ENCODE measurements at regions not wholly inside any gene's neighbourhood (a gene's known extent, or its start where the extent isn't known, plus 50 kb on each side); places are given as distances from the start of the nearest gene placed in this dataset.

DNA sequence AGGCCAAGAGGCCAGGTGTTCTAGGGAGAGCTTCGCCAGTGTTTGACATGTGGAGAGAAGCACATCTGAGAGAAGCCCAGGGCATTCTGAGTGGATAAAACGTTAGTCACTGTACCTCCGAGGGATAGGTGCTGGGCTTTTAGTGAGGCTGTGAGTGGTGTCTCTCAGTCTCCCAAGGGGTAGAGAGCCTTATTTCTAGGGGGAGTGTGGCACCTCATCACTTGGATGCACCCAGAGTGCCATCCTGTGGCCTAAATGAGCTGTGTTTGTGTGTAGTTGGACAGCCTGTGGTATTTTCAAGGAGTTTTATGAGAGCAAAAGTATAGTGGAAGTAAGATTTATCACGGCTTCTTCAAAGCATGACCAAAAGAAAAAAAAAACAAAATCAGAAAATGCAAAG lies 1046.9 kb upstream of the WWC1 start (continued):
- TF ChIP-seq, protein P1, sequence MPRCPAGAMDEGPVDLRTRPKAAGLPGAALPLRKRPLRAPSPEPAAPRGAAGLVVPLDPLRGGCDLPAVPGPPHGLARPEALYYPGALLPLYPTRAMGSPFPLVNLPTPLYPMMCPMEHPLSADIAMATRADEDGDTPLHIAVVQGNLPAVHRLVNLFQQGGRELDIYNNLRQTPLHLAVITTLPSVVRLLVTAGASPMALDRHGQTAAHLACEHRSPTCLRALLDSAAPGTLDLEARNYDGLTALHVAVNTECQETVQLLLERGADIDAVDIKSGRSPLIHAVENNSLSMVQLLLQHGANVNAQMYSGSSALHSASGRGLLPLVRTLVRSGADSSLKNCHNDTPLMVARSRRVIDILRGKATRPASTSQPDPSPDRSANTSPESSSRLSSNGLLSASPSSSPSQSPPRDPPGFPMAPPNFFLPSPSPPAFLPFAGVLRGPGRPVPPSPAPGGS (IDR thresholded peaks at IDR 0.05; ENCODE audit: borderline replicate concordance, insufficient read depth, low read depth, low read length, poor library complexity, severe bottlenecking), result no peak
- TF ChIP-seq SP1 (IDR thresholded peaks at IDR 0.05; ENCODE audit: low read depth, low read length) (no peak), EGR1 (IDR thresholded peaks at IDR 0.05; ENCODE audit: borderline replicate concordance in 1 of 2, low read depth in 2 of 2, low read length in 2 of 2) (no peak)

- no peak for FAIRE-seq
- ChIA-PET SMC1A (ENCODE audit: uncharacterized antibody, unreplicated experiment) (interaction anchor here (0.6 kb wide), 1 partner anchor 603 kb away, joined by 3 read pairs; no protein-coding TSS in a partner anchor), POLR2A (no interaction called here), CTCF (no interaction called here), RAD21 (ENCODE audit: unreplicated experiment) (no interaction called here)
- WGBS (ENCODE audit: insufficient coverage, insufficient replicate concordance, low lambda C conversion rate, missing lambda C conversion rate), result 0% methylated on average over 1 of the region's 1 CpG
- no peak for DNase-seq (ENCODE audit: low read depth, low spot score)
- in situ Hi-C loops (cut with MboI), result no loop called here
- Histone ChIP-seq H3K9ac (ENCODE audit: control insufficient read depth, insufficient read depth, low read length) (no peak overlapping the region), H3K4me3 (no peak overlapping the region), H3K4me2 (ENCODE audit: control insufficient read depth, insufficient read depth) (no peak overlapping the region), H3K36me3 (ENCODE audit: control insufficient read depth in 2 of 2, insufficient read depth in 2 of 2, low read length in 1 of 2) (no peaks in the 10 kb centered on the region), H3K4me1 (ENCODE audit: control insufficient read depth, insufficient read depth, low read length) (no peaks in the 10 kb centered on the region), H3K79me2 (ENCODE audit: control insufficient read depth, insufficient read depth, low read length) (no peaks in the 10 kb centered on the region), H3K27me3 (replicated peaks in 1 of 2; ENCODE audit: control insufficient read depth in 2 of 2, insufficient read depth in 2 of 2, low read length in 1 of 2) (no peaks in the 10 kb centered on the region), H3K9me3 (replicated peaks; ENCODE audit: control insufficient read depth, insufficient read depth, low read length) (no peaks in the 10 kb centered on the region), H3K27ac (ENCODE audit: control insufficient read depth, insufficient read depth) (no peak overlapping the region), H2AFZ (ENCODE audit: control insufficient read depth, low read depth, low read length) (no peak overlapping the region), H4K20me1 (ENCODE audit: control insufficient read depth, insufficient read depth) (no peaks in the 10 kb centered on the region)
- intact Hi-C loops (cut with micrococcal nuclease; ENCODE audit: unreplicated experiment), result no loop called here
- BruUV-seq (replicated peaks), result no TSS peak
- ATAC-seq, result no peak
- TF ChIP-seq ZNF217 (IDR thresholded peaks at IDR 0.05), result no peak
- TF ChIP-seq SREBF1 (IDR thresholded peaks at IDR 0.05; ENCODE audit: low read length), result no peak
- TF ChIP-seq DPF2 (IDR thresholded peaks at IDR 0.05), result no peak
- TF ChIP-seq BCL11A (IDR thresholded peaks at IDR 0.05; ENCODE audit: low read depth, low read length), result no peak
- no peak for TF ChIP-seq NR2C1 (IDR thresholded peaks at IDR 0.05)
- no peak for TF ChIP-seq JUND (IDR thresholded peaks at IDR 0.05; ENCODE audit: low read depth, low read length)
- no peak for TF ChIP-seq EP300 (IDR thresholded peaks at IDR 0.05; ENCODE audit: borderline replicate concordance in 1 of 2, control insufficient read depth in 1 of 2, low read depth in 2 of 2, low read length in 2 of 2)
- TF ChIP-seq CBFB (IDR thresholded peaks at IDR 0.05; ENCODE audit: low read depth), result no peak
- TF ChIP-seq SIX5 (IDR thresholded peaks at IDR 0.05; ENCODE audit: low read depth, low read length, severe bottlenecking), result no peak
- TF ChIP-seq, protein P2, sequence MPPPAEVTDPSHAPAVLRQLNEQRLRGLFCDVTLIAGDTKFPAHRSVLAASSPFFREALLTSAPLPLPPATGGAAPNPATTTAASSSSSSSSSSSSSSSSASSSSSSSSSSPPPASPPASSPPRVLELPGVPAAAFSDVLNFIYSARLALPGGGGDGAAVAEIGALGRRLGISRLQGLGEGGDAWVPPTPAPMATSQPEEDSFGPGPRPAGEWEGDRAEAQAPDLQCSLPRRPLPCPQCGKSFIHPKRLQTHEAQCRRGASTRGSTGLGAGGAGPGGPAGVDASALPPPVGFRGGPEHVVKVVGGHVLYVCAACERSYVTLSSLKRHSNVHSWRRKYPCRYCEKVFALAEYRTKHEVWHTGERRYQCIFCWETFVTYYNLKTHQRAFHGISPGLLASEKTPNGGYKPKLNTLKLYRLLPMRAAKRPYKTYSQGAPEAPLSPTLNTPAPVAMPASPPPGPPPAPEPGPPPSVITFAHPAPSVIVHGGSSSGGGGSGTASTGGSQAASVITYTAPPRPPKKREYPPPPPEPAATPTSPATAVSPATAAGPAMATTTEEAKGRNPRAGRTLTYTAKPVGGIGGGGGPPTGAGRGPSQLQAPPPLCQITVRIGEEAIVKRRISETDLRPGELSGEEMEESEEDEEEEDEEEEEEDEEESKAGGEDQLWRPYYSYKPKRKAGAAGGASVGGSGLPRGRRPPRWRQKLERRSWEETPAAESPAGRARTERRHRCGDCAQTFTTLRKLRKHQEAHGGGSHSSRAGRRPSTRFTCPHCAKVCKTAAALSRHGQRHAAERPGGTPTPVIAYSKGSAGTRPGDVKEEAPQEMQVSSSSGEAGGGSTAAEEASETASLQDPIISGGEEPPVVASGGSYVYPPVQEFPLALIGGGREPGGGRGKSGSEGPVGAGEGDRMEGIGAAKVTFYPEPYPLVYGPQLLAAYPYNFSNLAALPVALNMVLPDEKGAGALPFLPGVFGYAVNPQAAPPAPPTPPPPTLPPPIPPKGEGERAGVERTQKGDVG (CRISPR knock-in tag; IDR thresholded peaks at IDR 0.05), result no peak
- no peak for TF ChIP-seq ESRRA (IDR thresholded peaks at IDR 0.05; ENCODE audit: low read length)
- no peak for TF ChIP-seq ZZZ3 (IDR thresholded peaks at IDR 0.05; ENCODE audit: control insufficient read depth, insufficient read length, low read depth)
- no peak for TF ChIP-seq YY1 (IDR thresholded peaks at IDR 0.05; ENCODE audit: low read depth, low read length)
- TF ChIP-seq SIN3A (IDR thresholded peaks at IDR 0.05; ENCODE audit: low read depth, low read length), result no peak
Observed at GRCh38 chr5:167245868-167246267, 1045.6 kb upstream of the WWC1 start.

All from GM12878 (cell line).